HG03442 (cell line): ENCODE measurements at regions not wholly inside any gene's neighbourhood (a gene's known extent, or its start where the extent isn't known, plus 50 kb on each side); places are given as distances from the start of the nearest gene placed in this dataset.

Experiments used
- ATAC-seq: cut with Tn5 transposase; IDR thresholded peaks from one replicate; pipeline ENCODE4 v1.9.1; 2021; ENCODE audit warnings: mild to moderate bottlenecking, moderate library complexity; ENCODE audit not compliant: unreplicated experiment

DNA sequence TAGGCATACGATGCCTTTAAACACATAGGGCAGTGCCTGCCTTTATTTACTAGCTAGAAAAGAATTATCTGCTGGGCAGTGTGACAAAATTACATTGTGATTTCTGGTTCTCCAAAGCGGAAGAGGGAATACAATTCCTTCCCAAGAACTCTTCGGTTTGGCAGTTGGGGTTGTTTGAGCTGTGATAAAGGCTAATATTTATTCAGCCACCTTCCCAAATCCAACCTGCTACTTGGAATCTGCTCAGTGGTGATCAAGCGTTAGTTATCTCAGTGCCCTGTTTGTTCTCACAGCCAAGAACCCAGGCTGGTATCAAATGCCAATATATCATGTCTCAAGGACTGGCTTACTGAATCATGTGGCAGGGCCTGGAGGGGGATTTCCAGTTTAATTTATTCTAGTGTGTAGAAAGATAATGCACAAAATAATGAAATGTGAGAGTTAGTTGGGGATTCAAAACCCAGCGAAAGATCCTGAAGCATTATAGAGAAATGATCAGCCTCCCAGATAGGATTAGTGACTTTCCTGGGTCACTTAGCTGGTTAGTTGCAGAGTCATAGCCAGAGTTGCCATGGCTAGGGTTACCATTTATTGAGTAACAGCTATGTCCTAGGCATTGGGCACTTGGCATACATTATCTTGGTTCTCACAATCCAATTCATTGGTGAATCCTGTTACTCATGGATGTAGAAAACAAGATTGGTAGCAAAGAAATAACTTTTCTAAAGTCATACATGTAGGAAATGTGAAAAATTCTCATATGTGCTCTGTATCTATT is 457.0 kb upstream of the KLF4 start:
- ATAC-seq, result no peak

DNA sequence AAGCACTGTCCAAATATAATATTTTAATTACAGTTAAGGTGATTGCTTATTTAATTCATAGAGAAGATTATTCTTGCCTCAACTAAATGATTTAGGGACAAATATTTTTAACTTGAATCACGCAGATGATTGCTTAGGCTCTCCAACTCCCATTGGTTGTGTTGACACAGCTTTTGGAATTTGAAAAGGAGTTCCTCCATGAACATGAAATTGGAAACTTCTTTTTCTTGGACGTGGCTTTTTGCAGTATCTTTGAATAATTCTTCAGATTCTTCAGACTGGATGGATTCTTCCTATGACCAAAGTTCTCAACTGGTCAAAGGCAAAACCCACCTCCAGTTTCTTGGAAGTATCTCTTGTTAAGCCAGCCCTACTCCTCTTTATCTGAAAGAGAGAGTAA is 456.4 kb upstream of the KLF4 start:
- no peak for ATAC-seq

DNA sequence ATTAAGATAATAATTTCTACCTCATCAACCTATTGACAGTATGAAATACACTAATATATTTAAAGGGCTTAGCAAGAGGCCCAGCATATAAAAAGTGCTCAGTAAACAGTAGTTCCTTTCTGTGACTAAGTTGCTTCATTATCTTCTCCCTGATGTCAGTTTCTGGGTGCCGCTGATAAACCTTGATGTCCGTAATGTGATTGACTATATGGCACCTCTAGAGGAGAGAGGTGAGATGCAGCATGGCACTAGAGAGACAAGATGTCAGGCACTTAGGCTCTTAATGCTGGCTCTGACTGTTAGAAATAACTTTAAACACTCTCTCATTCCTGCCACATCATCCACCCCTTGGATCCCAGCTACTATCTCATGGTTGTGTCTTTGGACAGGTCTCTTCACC is 455.9 kb upstream of the KLF4 start:
- no peak for ATAC-seq

DNA sequence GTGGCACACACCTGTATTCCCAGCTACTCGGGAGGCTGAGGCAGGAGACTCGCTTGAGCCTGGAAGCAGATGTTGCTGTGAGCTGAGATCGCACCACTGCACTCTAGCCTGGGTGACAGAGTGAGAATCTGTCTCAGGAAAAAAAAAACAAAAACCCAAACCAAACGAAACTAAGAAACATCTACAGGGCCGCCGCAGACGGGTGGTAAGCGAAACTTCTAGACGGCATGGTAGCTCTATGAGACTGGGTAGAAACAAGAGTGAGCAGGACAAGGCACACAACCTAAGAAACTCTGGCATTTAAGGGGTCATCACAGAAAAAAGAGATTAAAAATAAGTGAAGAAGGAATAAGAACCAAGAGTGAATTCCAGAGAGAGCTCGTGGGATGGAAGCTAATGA is 454.8 kb upstream of the KLF4 start:
- ATAC-seq, result no peak

DNA sequence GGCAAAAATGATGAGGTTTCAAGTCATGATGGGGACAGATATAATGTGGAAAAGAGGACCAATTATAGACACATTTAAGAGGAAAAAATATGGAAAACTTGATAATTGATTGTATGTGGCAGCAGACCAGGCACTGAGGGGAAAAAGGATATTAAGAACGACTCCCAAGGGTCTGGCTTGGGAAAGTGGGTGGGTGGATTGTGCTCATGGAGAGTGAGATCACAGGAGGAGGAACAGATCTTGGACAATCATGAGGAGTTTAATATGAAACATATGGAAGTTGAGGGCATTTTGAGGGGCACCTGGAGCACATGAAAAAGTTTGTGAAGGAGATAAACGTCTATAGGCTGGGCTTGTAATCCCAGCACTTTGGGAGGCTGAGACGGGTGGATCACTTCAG is 454.3 kb upstream of the KLF4 start:
- ATAC-seq, result no peak

DNA sequence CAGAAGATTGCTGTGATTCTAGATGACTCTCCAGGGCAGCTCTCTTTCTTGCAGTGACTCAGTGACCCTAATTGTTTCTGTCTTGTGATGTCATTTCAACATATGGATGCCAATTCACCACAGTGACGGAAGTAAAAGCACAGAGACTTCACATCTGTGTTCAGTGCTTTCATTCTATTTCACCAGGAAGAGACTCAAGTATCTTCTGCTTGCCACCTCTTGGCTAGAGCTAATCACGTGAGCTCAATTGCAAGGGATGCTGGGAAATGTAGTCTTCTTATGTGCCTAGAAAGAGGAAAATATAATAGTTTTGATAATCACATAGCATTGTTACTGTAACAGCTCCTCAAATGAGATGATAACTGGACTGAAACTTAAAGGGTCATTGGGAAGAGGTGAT is 453.3 kb upstream of the KLF4 start:
- no peak for ATAC-seq

DNA sequence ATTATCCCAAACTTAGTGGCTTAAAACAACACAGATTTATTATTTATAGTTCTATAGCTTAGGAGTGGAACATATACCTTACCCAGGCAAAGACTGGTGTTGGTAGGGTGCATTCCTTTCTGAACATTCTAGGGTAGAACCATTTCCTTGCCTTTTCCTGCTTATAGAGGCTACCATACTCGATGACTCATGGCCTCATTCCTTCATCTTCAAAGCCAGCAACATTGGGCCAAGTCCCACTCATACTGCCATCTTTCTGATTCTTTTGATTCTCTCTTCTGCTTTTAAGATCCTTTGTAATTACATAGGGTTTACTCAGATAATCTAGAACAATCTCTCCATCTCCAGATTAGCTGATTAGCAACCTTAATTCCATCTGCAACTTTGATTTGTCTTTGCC is 452.7 kb upstream of the KLF4 start:
- no peak for ATAC-seq

DNA sequence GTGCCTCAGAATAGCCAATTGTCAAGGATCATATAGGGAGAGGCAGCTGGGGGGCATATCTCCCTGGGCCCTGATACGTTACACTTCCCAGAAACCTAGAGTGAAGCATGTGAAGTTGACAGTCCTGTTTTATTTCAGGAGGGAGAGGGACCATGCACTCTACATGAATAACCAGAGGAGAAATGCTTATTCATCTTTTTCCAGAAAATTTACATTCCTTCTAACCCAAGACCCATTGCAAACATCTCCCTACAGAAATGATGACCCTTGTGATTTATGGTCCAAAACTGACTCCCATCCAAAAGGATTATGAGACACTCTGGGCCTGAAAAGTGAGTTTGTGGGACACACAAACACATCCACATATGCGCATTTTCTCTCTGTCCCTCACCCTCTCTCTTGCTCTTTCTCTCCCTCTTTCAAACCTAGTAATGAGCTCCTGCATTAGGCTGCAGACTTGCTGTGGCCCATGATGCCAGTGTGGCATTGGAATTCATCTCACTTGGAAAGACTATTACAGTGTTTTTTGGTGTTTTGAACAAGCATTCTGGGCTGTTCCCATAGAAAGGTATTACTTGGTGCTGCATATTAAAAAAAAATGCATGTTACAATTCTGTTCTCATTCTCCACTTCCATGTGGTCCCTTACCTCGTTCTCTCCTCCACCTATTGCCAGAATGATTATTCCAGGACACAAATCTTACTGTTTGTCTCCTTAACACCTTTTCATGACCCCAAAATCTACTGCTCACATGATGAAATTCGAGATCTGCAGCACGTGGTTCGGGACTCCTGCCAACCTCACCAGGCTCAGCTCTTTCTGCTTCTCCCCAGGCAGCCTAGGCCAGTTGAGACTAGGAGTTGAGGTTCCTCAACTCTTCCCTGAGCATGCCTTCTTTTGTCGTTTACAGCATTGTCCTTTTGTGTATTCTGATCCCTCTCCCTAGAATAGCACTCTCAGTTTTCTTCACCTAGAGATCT is 451.3 kb upstream of the KLF4 start:
- no peak for ATAC-seq

DNA sequence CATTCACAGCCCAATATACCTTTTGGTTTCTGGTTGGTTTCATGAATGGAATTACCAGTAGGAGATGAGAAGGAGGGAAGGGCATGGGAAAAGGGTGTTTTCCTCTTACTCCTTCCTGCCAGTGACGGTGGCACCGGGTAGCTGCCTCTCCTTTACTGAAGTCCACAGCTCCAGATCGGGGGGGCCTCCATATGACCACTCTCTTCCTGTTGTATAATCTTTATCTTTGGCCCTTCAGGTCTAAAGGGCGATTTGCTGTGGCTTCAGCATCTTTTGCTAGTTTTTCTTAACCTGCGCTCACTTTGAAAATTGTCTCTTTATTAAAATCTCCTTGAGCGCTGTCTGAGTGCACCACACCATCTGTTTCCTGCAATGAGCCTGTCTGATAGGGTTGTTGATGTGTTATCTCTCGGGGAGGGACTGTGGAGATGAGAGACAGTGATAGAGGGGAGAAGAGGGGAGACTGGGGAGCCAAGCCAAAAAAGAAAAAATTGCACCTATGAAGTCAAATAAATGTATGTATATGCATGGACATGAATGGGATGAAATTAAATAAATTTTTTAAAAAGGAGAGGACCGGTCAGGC is 449.3 kb upstream of the KLF4 start:
- no peak for ATAC-seq

DNA sequence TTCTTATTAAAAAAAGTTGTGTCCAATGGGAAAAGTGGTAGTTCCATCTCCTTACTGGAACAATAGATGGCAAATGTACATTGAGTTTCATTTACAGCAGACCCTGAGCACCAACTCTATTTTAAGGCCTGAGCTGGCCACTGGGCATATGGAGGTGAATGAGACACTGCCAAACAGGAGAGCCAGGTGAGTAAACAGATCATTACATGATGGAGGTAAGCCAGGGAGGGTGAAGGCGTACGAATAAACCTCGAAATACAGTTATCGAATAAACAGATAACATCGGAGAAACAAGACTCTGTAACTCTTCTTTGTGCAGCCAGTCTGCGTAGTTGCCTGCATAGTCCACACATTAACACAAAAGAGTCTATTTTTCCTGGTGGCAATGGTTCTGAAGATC is 446.4 kb upstream of the KLF4 start:
- ATAC-seq, result no peak

DNA sequence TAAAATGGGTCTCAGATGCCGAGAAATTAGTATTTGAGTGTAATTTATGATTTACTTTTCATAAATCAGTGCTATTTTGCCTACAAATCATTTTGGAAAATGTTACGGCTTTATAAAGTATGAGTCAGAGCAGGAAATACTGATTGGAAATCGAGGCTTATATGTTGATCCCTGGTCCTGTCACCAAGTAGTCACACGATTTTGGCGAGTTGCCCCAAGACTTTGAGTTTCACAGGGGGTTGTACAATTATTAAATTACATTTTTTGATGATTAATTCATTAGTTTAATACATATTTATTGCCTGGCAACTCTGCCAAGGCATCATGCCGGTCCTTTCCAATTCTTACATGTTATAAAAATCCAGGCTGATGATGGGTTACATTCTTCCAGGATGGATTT is 443.9 kb upstream of the KLF4 start:
- ATAC-seq, result no peak

DNA sequence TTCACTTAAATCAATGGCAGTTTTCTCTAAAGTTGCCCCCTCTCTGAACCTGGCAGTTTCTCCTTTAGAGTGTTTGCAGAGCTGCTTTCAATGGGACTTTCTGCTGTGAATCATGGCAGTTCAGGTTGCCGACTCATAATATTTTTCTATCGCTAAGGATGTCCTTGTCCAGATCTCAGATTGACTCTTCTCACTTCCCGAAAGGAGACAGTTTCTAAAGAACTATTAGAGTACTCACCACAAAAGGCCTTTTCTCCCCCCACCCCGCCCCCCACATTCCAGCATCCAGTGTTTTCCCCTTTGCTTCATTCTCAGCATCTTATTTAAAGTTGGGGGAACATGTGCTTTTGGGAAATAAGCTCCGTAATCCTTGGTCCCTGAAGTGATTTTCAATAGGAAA is 443.5 kb upstream of the KLF4 start:
- no peak for ATAC-seq

DNA sequence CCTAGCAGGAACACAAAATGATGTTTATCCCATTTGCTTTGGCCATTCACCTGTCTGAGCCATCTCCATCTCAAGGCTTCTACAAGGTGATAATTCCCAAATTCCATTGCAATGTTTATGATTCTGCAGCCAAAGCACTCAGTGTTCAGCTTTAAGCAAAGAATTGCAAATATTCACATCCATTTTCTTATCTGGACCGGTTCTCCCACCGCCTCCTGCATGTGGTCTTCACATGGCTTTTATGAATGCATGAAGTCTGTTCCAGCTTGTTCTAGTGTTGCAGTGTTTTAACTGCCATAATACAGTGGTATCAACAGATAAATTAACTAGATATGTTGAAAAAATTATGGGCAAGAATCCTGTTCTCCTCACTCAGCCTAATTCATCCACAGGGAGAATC is 443.0 kb upstream of the KLF4 start:
- ATAC-seq, result no peak

DNA sequence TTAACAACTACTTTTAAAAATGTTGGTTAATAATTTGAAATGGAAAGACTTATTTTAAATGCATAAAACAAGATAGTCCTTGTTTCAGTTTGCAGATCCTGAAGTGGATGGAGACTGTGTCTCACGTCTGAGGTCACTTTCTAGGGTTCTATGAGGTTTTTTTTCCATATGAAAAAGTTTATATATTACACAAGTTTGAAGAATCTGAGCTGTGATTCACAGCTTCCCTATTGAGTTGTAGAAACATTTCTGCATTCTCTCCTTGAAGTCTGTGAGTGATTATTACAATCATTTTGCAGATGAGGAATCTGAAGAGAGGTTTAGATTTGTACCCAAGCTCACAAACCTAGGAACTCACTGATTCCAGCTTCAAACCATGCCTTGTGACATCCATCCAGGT is 442.5 kb upstream of the KLF4 start:
- no peak for ATAC-seq

DNA sequence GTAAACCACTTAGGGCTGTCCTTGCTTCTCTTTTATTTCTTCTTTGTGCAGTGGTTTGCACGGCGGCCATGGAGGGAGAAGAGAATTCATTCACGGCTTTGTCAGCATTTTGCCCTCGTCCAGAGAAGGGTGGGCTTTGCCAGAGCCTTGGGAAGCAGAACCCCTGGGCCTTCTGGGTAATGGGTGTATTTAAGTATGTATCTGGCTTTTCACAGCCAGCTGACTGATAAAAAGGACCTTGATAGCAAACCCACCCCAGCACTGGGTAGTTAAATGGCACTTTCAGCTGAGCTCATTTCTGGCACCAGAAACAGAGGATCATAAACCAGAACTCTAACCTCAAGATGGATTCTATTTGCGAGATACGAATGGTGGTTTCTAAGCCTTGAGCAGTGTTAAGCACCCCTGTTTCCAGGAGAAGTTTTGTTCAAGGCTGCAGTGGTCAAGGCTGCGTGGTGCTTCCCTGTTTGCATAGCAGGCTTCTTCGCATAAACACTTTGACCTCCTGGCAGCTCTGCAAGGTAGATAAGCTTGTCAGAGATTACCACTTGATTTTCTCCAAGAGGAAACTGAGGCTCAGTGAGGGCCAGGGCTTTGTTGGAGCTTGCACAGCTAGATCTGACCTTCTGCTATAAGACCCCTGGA is 441.6 kb upstream of the KLF4 start:
- ATAC-seq, result no peak

DNA sequence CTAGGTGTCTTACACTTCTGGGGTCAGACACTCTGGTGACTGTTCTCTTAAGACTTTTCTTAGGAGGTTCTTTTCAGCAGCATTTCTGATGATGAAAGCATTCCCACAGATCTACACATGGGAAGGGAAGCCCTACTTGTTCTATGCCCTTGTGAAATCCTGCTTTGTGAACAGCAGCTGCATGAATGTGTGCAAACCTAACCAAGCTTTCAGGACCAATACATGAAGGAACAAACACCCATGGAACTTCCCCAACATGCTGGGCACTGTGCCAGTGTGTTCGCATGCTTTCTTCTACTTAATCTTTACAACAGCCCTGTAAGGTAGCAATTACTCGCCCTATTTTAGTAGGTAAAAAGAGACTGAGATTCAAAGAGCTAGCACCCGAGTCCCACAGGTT is 439.9 kb upstream of the KLF4 start:
- ATAC-seq, result no peak

DNA sequence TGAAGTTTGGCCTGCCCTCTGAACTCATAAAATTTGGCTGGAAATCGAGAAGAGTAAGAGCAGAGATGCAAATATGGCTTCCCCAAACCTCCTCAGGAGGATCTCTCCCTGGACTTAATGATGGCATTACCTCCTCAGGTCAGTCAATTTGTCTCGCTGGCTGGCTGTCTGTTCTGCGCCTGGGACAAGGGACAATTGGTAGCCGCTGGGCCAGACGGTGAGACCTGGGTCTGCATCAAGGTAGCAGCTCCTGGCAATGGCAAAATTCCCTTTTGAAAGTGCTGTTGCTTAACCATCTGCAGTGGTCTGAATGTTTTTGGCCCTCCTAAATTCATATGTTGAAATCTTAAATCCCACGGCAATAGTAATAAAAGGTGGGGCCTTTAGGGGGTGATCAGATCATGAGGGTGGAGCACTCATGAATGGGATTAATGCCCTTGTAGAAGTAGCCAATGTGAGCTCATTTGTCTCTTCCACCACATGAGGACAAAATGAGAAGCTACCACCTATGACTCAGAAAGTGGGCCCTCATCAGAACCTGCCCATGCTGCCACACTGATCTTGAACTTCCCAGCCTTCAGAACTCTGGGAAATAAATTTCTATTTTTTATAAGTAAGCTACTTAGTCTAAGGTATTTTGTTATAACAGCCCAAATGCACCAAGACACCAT is 439.3 kb upstream of the KLF4 start:
- ATAC-seq, result no peak

DNA sequence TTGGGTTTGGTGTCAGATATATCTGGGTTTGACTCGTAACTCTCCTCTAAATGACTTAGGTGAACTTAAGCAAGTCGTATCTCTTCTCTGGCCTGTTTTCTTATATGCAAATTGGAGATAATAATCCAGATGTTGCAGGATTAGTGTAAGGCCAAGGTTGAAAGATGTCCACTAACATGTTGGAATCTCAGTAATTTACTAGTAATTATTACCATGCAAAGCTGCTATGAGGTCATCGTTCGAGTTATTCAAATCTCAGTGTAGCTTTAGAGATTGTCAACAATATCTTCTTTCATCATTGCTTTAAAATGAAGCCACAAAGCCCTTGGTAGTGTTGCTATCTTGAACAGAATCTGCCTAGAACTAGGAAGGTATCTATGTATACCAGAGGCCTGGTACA is 437.7 kb upstream of the KLF4 start:
- no peak for ATAC-seq

DNA sequence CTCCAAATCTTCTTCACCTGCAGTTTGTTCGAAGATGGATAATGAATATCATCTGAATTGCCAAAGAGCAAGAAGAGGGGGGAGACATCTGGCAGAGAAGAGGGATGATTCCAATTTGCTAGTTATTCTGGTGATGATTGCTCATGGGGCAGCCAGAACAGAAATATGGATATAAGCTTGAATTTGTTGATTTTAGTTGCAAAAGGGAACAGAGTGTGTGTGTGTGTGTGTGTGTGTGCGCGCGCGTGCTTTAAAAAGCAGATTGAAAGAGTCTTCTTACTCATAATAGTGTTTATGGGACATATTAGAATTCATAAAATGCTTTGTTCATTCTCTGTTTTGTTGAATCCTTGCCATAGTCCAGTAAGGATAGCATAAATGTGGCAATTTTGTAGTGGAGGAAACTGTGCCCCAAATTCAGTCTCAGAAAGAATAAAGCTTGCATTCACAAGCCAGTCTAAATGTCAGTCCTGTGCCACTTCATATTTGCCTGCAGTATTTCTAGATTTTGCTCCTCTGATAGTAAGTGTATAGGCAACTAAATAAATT is 436.3 kb upstream of the KLF4 start:
- no peak for ATAC-seq

DNA sequence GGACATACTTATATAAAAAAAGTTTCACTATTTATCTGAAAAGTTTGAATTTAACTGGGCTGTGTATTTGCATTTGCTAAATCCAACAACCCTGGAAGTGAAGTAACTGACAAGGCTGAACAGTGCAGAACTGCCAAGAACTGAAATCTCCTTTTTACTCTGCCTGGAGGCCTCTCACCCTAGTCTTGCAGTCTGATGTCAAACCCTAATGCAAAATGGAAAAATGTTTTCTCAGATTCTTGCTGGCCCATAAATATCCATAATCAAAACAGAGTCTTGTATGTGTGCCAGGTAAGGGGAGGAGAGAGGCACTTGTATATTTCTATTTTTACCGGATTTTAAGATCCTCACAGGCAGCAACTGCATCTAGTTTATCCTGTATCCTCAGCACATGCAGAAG is 432.7 kb upstream of the KLF4 start:
- no peak for ATAC-seq

DNA sequence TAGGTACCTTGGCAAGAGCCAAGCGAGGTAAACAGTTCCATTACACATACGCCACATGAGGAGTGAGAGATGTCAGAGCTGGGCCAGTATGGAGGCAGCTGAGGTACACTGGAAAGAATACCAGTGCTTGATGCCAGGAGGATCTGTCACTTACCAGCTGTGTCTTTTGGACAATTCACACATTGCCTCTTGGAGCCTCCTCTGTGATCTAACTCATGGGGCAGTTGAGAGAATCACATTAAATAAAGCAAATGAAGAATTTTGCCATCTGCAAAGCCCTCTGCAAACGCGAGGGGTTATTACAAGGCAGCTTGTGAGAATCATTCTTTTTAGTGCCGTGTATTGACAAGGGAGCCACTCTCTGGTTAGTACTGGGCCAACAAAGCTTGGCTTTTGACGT is 429.7 kb upstream of the KLF4 start:
- ATAC-seq, result no peak
